ENCODE measurements at regions not wholly inside any gene's neighbourhood (a gene's known extent, or its start where the extent isn't known, plus 50 kb on each side); places are given as distances from the start of the nearest gene placed in this dataset.

GRCh38 chr11:131129474-131129873 lies 213.2 kb upstream of the SNX19 start:
- no peak for DNase-seq
- H3K27me3 ChIP-seq, result no peaks in the 10 kb centered on the region
- no peak overlapping the region for H3K4me3 ChIP-seq
- no peaks in the 10 kb centered on the region for H3K36me3 ChIP-seq
- intact Hi-C loops (cut with DNase I), result no loop called here
- H3K4me1 ChIP-seq, result no peaks in the 10 kb centered on the region
- H3K9ac ChIP-seq (ENCODE audit: low read depth in 2 of 2, low read length in 2 of 2), result no peak overlapping the region
- H3K27ac ChIP-seq, result no peak overlapping the region
- H3K9me3 ChIP-seq, result no peaks in the 10 kb centered on the region
- TF ChIP-seq, protein P1, sequence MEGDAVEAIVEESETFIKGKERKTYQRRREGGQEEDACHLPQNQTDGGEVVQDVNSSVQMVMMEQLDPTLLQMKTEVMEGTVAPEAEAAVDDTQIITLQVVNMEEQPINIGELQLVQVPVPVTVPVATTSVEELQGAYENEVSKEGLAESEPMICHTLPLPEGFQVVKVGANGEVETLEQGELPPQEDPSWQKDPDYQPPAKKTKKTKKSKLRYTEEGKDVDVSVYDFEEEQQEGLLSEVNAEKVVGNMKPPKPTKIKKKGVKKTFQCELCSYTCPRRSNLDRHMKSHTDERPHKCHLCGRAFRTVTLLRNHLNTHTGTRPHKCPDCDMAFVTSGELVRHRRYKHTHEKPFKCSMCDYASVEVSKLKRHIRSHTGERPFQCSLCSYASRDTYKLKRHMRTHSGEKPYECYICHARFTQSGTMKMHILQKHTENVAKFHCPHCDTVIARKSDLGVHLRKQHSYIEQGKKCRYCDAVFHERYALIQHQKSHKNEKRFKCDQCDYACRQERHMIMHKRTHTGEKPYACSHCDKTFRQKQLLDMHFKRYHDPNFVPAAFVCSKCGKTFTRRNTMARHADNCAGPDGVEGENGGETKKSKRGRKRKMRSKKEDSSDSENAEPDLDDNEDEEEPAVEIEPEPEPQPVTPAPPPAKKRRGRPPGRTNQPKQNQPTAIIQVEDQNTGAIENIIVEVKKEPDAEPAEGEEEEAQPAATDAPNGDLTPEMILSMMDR (IDR thresholded peaks at IDR 0.05), result no peak

DNA sequence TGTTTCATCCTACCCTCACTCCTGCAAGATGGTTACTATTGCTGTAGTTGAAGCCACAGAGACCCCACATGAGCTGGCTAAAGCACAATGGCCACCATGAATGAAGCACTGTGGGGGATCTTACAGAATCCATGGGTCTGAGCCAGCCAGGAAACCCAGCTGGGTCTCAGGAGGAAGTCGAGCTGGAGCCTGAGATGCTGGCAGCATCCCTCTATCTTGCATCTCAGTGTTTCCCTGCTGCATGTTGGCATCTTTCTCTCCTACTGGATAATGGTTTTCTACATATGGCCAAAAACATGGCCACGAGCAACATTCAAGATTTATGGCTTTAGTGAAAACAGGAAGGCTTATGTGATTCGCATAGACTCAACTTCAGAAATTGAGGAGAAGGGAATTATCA lies 219.3 kb upstream of the SNX19 start:
- TF ChIP-seq, protein P1 (IDR thresholded peaks at IDR 0.05), result no peak
- no peak overlapping the region for H3K4me3 ChIP-seq
- intact Hi-C loops (cut with DNase I), result no loop called here
- H3K9me3 ChIP-seq, result no peaks in the 10 kb centered on the region
- no peak overlapping the region for H3K27ac ChIP-seq
- H3K36me3 ChIP-seq, result no peaks in the 10 kb centered on the region
- H3K4me1 ChIP-seq, result no peaks in the 10 kb centered on the region
- H3K27me3 ChIP-seq, result no peaks in the 10 kb centered on the region
- DNase-seq, result no peak
- H3K9ac ChIP-seq (ENCODE audit: low read depth in 2 of 2, low read length in 2 of 2), result no peak overlapping the region

DNA sequence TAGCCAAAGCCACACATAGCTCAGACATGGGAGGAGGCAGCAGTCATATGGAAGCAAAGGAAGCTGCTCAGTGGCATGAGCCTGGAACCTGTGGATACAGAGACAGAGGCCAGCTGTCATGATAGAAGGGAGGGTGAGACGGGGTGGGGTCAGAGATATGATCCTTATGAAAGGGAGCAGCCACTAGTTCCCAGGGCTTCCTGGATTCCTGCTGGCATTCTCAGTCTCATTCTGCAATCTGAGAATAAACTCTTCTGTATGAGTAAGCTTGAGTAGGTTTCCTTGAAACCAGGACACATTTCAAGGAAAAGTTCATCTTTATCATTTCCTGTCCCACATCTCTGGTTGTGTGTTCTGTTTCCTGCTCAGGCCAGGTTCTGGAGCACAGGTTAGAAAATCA lies 220.2 kb upstream of the SNX19 start:
- no peak overlapping the region for H3K27ac ChIP-seq
- TF ChIP-seq, protein P1 (IDR thresholded peaks at IDR 0.05), result no peak
- no peaks in the 10 kb centered on the region for H3K4me1 ChIP-seq
- H3K9me3 ChIP-seq, result no peaks in the 10 kb centered on the region
- no peak for DNase-seq
- no peak overlapping the region for H3K9ac ChIP-seq (ENCODE audit: low read depth in 2 of 2, low read length in 2 of 2)
- no peak overlapping the region for H3K4me3 ChIP-seq
- H3K36me3 ChIP-seq, result no peaks in the 10 kb centered on the region
- H3K27me3 ChIP-seq, result no peaks in the 10 kb centered on the region
- intact Hi-C loops (cut with DNase I), result no loop called here

GRCh38 chr11:131137046-131137445 lies 220.8 kb upstream of the SNX19 start:
- Histone ChIP-seq H3K36me3 (no peaks in the 10 kb centered on the region), H3K4me1 (no peaks in the 10 kb centered on the region), H3K4me3 (no peak overlapping the region), H3K9ac (ENCODE audit: low read depth in 2 of 2, low read length in 2 of 2) (no peak overlapping the region), H3K9me3 (no peaks in the 10 kb centered on the region), H3K27me3 (no peaks in the 10 kb centered on the region), H3K27ac (no peak overlapping the region)
- no peak for DNase-seq
- TF ChIP-seq, protein P1 (IDR thresholded peaks at IDR 0.05), result no peak
- intact Hi-C loops (cut with DNase I), result no loop called here

- intact Hi-C loops (cut with DNase I), result no loop called here
- no peak for DNase-seq
- Histone ChIP-seq H3K9ac (ENCODE audit: low read depth in 2 of 2, low read length in 2 of 2) (no peak overlapping the region), H3K27me3 (no peaks in the 10 kb centered on the region), H3K27ac (no peak overlapping the region), H3K4me3 (no peak overlapping the region), H3K9me3 (no peaks in the 10 kb centered on the region), H3K4me1 (no peaks in the 10 kb centered on the region), H3K36me3 (no peaks in the 10 kb centered on the region)
- TF ChIP-seq, protein P1 (IDR thresholded peaks at IDR 0.05), result no peak
These were observed 222.5 kb upstream of the SNX19 start for GRCh38 chr11:131138731-131139130.

- intact Hi-C loops (cut with DNase I), result no loop called here
- Histone ChIP-seq H3K9me3 (no peaks in the 10 kb centered on the region), H3K4me1 (no peaks in the 10 kb centered on the region), H3K27me3 (no peaks in the 10 kb centered on the region), H3K36me3 (no peaks in the 10 kb centered on the region), H3K9ac (ENCODE audit: low read depth in 2 of 2, low read length in 2 of 2) (no peak overlapping the region), H3K4me3 (no peak overlapping the region), H3K27ac (no peak overlapping the region)
- DNase-seq, result no peak
- TF ChIP-seq, protein P1 (IDR thresholded peaks at IDR 0.05), result no peak
These were observed 224.6 kb upstream of the NTM start for GRCh38 chr11:131145791-131146190.
